OCI-M2 (cell line): ENCODE measurements at regions not wholly inside any gene's neighbourhood (a gene's known extent, or its start where the extent isn't known, plus 50 kb on each side); places are given as distances from the start of the nearest gene placed in this dataset.

Source experiments
- DNase-seq: peaks from one replicate; lab custom pipeline; 2025; ENCODE audit not compliant: unreplicated experiment; lab: John Stamatoyannopoulos, UW

DNA sequence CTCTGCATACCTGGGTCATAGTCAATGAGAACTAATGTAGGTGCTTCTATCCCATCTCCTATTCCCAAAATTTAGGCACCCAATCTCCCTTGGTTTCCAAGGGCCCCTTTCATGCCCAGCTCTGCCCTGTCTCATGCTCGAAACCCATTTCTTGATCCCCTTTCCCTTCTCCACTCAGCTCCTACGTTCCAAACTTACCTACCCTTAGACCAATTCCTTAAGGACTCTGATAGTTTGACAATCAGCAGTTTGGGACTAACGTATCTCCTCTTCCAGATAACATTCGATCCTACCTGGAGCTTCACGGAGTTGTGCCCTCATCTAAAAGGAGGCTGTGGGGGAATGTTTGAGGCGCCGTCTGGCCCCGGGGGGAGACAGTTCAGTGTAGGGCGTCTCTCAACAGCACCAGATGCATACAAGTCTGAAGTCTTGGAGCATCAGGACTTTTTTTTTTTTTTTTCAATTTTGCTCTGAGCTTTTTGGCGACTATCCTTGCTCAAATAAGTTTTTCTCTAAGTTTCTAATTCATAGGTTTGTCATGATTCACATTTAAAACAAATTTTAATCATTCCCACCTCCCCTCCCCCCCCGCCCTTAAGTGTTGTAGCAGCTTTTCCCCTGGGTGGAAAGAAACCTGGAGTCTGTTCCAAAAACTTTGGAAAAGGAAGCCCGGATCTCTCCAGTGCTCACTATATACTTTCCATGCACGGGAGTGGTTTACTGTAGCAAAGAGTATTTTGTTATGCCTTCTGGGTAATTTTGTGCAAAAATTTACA, 141.2 kb upstream of the LGALSL start:
- DNase-seq: no peak

DNA sequence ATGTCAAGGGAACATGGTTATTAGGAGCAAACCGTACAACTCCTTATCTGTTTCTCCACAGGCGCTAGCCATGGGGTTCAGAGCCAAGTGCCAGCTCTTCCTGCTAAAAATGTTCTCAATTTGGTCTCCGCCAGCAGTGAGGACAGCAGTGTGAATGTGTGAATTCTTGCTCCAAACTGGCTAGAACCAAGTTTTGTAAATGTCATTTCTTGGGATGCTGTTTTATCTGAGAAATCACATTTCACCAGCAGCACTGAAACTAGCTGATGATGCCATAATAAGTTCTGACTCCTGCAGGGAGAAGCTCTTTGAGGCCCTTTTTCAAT, 140.6 kb upstream of the LGALSL start:
- DNase-seq: no peak

DNA sequence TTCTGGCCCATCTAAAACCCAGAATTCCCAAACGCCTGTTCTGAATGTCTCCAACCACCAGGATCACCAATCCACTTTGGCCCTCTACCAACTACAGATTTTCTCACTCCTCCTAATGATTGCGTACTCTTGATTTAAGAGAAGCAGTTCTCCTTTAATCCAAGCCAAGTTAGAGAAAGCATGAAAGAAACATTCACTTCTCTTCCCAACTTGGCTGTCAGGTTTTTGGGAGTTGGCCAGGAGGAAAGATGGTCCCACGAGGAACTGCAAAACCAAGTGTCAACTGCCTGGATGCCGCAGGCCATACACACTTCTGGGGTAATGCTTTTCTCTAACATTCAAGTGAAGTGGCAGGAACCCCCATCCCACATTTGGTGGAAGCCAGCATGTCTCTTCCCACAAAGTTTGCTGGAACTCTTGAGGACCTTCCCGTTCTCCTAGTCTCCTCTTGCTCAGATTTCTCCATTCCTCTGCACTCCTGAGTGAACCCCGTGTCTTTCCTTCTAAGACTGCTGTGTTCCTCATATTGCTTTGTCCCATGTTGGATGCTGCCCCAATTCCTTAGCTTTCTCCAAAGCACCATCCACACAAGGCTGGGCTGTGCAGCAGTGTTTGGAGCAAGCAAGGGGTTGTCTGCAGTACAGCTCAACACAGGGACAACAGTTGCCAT, 138.5 kb upstream of the LGALSL start:
- DNase-seq: no peak

DNA sequence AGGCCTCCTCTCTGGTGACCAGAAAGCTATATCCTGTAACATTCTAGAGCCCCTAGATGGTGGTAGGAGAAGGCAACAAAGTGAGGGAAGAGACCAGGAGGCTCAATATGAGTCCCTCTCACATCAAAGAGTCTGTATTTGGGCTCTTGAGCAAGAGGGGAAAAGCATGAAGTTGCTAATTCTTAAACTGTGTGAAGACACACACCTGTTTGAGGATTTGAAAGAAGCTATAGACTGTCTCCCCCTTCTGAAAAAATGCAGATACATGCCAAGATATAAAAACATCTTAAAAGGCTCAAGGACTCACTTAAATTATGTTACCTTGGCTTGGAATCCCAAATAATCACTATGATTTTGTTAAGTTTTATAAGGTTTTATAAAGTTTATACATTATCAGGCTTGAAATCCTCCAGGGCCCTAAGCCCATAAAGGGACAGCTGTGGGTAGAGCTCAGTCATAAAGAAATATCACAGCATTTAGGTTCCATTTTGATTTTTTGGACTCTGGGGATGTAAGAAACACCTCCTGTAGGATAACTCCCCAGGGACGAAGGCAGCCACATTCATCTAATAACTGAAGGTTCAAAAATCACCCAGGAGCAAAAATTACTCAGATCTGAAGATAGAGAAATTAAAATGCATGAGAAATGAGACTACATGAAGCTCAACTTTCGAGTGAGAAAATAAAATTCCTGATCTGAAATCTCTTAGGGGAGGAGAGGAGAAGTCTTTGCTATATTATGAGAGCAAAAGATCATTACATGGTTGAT, 136.1 kb upstream of the LGALSL start:
- no peak for DNase-seq

DNA sequence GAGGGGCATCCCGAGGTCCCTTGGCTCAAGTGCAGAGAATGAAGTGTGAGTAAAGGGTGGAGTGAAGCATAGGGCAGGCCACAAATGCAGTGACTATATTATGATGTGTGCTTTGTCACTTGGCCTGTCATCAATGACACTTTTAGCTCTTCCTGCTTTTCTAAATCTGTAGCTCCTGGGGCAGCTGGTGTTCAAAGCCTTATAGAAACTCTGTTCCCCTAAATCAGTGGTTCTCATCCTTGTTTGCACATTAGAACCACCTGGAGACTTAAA, 135.6 kb upstream of the LGALSL start:
- no peak for DNase-seq

DNA sequence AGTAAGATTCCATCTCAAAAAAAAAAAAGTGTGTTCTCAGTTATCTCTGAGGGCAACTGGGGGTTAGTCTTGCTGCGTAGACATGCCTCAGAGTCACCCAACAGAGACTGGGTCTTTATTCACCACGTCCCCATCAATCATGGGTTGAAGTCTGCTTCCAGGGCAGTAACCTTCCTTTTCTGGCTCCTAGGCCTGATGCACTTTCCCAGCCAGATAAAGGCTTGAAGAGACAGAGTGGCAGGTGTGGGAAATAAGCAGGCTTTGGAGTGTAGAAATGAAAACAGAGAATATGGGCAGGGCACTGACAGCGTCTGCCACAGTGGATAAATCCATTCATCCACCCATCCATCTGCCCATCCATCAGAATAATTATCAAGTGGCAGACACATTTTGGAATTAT, 134.1 kb upstream of the LGALSL start:
- no peak for DNase-seq

DNA sequence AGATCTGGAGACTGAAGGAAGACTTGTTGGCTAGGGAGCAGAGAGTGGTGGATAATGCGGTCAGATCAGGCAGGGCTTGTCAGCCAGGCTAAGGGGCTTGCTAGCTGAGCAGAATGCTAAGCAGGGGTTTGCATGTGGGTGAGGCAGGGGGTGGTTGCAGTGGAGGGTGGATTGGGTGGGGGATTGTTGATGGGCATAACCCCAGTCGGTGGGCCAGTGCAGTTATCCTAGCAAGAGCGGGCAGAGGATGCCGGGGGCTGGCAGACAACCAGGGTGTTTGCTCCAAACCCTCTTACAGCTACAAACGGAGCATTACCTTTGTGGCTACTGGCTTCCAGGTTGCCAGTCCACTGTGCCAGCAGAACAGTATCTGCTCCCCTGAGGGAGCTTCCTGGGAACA, 131.5 kb upstream of the LGALSL start:
- no peak for DNase-seq

DNA sequence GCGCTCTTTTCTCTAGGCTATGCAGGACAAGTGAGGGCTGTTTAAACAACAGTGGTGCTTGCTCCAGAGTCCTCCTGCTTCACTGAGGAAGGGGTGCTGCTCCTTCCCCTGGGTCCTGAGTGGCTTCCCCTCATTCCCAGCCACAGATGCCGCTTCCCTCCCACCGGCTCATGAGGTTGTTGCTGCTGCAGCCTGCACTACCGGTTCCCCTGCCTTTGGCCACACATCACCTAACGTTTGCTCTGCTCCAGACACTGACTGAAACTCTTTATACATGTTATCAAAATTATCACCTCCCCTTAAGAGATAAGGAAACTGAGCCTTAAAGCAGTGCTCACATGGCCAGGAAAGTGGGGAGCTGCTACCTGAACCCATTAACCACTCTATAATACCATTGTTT, 130.8 kb upstream of the LGALSL start:
- no peak for DNase-seq

DNA sequence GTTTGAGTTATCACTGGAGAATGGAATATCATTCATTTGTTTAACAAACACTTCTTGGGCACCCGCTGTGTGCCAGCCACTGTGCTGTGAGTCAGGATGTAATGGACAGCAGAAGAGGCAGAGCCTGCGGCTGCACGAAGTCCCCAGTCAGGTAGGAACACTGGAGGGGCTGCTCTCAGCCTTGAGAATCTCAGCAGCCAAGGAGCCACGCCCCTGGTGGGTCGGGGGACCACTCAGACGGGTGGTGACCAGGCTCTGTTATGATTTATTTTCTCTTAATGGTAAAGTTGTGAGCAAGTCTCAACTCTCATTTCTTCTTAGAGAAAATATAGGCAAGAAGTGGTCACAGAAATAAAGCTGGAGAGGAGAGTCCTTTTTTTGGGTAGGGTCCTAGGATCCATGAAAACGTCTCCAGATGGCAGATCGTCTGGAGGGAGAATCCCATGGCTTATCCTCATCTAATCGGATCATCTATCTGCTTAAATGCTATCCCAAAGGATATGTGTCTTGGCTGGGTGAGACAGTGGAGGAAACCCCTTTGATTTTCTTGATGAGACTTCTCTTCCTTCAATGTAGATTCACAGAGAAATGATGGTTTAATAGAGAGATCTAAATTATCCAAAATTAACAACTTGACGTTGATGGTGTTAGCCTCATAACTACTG, 129.1 kb upstream of the LGALSL start:
- no peak for DNase-seq

DNA sequence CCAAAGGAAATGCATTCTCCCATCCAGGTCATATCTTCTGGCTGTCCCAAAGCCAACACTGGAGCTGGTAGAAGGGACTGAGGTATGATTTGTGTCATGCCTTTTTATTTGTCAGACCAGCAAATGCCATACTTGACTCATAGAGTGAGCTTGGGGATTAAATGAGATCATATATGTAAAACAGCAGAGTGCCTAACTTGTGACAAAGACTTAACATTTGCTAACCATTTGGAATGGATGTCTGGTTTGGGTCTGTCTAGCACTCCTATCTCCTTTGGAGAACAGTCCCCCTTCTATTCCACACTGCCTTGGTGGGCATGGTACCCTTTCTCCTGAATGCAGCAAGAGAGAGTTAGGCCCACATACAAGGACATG, 128.5 kb upstream of the LGALSL start:
- no peak for DNase-seq

DNA sequence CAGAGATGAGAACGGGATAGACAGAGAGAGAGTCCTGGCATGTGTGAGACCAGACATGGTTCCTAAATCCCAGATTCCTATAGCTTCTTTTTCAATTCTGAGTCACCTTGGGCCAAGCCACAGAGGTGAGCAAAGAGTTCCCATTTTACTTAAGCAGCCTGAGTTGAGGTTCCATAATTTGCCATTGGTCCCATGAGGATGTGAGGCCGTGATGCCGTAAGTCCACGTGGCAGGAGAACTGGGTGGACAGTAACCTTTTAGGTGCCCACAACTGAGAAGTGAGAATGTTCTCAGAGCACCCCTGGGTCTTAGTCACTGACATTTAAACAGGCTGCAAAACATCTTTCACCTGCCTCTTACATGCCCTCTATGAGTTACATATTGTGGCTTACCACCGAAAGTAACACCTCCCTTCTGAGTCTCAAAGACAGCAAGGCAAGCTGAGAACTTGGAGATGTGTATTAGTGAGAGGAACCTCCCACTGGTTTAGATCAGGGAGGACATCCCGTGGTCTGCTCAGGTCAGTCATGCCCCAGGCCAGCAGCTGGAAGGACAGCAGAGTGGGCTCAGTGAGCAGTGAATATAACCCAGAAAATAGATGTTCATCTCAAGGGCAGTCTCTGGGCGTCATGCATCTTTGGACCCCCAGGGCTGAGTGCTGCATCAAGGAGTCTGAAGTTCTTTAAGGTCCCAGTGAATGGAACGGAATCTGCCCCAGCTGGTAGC, 127.9 kb upstream of the LGALSL start:
- no peak for DNase-seq

DNA sequence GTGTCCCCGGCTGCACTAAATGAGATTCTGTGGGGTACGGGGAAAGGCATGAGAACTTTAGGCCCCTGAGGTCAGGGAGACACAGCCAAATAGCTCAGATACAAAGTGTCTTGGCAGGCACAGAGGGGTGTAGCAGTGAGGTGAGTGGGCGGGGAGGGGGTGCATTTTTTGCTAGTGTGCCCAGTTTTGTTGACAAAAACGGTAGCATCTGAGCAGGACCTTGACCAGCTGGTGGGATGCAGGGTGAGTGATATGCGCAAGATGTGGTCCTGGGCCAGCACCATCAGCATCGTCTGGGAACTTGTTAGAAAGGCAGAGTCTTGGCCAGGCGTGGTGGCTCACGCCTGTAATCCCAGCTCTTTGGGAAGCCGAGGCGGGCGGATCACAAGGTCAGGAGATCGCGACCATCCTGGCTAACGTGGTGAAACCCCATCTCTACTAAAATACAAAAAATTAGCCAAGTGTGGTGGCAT, 127.3 kb upstream of the LGALSL start:
- no peak for DNase-seq

DNA sequence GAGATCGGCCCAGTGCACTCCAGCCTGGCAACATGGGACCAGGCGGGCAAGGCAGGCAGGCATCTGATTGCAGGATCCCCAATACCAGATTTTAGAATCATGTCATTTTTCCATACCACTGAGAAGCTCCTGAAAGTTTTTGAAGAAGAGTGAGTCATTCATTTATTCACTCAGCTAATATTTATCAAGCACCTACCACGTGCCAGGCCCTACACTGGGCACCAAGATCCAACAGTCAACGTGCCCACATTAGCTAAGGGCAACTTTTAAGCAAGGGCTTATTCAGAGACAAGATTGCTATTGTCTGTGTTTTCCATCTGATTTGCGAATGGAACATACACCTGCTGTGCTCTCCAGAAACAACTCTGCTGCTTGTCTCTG, 126.8 kb upstream of the LGALSL start:
- DNase-seq: no peak

DNA sequence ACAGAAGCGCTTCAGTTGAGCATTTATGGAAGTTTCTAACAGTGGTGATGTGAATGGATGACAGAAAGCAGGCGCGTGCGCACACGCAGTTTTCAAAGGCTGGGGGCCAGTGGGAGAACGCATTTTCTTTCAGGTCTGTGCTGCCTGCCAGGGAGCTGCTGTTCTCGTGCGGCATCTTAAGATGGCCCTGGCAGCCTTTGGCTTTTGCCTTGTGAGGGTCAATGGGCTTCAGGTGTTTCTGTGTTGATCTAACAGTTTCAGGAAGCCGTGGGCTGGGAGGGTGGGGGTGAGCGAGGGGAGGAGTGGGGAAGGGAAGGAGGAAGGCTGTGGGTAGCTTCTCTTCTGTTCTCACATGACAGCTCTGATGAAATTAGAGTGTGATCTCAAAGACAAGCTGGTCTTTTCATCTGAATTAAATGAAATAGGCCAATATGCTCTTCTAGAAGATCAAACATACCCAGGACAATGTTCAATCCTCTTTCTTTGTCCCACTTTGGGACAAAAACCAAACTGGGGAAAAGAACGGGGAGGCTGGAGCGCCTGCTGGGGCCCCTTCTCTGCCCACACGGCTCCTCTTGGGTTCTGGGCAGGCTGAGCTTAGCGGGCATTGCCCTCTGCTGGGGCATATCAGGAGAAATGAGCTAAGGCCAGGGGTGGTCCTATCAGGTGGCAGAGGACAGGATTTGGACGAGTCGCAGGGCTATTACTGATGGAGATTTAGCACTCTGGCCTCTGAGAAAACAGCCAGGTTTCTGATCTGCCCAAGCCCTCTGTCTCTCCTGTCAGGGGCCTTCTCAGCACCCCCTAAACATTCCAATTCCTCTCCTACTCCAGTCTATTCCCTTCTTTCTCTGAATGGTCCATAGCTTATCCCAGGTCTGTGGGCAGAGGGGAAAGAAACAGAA, 126.2 kb upstream of the LGALSL start:
- DNase-seq: no peak

DNA sequence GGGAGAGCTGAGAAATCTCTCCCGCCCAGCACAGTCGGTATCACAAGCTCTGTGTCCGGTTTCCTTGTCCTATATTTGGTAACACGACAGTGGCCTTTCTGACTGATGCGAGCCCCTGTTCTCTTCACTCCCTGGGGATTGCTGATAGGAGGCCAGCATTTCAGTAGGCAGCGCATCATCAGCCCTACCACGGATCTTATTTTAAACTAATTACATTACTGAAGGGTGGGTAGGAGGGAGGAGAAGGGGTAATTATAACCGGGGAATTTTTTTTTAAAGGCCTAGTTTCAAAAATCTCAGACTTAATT, 125.6 kb upstream of the LGALSL start:
- DNase-seq: no peak

DNA sequence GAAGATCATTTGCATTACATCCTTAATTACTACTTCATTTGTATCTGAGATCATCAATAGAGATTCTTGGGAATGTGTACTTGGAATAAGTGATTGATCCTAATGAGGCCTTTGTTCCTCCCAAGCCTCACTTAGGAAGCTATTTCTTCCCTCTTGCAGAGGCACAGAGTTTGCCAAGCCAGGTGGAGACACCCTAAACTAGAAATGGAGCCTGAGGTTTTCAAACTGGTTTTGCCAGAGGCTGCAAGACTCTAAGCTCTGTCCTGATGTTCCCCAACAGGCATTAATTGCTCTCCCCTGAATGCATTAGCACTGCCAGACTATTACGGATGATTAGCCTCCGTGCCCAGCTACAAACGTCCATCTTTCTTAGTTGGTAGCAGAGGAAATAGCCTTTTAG, 125.2 kb upstream of the LGALSL start:
- no peak for DNase-seq

DNA sequence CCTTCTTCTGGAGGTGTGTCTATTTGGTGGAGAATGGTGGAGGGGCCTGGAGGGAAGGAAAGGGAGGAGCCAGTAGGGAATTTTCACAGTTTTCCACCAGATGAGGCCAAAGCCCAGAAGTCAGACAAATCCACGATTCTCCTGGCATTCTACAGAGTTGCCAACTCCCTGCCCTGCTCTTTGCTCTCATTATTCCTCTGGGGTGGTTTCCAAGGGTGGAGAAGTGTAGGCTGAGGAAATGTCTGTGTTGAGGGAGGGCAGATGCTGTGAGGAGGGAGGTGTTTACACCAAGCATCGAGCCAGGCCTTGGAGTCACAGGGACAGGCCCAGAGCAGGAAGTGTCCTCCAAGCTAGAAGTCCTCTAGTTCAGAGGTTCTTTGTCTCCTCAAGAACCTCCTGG, 124.1 kb upstream of the LGALSL start:
- DNase-seq: no peak

DNA sequence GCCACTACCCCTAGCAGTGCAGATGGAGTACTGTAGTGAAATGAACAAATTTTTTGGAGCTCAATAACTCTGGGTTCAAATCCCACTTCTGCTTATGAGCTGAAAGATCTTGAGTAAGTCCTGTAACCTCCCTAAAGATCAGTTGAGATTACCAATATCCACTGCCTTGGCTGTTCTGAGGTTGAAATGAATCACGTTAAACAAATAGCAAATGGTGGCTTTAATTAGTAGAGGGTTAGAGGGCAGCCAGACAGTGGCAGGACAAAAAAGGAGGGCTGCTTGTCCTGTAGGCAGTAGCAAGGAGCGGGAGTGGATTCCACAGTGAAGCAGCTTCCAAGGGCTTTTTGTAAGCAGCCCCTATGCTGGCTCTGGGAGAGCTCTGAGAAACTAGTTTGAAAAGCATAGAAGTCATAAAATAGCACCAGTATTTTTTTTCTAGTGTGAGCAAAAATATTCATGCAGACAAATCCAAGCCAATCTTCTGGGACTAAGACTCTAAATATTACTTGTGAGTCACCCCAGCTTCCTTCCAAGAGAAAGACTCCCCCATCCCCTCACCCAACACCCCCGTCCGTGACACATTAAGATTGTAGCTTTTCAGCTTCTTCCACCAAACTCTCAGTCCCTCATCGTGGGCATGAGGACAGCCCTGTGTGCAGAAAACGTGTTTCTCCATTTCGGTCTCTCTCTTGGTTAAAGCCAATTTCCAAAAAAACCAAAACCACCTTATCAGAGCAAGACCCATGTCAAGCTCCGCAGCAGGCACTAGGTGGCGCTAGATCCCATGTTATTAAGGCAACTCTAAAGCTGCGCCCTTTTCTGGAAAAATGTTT, 123.5 kb upstream of the LGALSL start:
- peak; percentile 4 for DNase-seq

DNA sequence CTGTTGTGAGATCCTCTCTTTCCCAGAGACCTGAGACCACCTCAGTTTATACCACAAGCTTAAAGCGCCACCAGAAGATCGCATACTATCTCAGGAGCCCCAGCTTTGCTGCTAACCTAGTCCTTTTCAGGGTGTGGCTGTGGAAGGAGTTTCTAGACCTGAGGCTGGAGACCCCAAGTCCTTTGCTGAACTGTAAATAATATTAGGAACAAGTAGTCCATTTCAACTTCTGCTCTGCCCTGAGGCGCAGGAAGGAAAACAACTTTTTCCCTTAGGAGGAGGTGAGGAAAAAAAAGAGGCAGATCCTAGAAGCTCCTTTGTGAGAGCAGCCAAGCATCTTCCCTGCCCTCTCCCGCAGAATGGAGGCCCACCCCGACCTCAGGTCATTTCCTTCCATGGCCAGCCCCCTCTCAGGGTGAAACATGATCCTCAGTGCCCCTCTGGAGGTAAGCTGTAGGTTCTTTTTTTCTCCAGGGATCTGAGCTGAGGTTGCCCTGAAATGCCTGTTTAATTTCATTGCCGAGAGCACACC, 122.8 kb upstream of the LGALSL start:
- no peak for DNase-seq
